Left lung (tissue), 4 donors: ENCODE measurements at regions not wholly inside any gene's neighbourhood (a gene's known extent, or its start where the extent isn't known, plus 50 kb on each side); places are given as distances from the start of the nearest gene placed in this dataset.

Source experiments
- ATAC-seq: fragments of 200-7000 bp; cut with Tn5 transposase; one replicate; pipeline ENCODE4 v1.9.1; 2020; ENCODE audit warnings: moderate library complexity
- DNase-seq, 4 donors: peaks; one replicate each; pipeline ENCODE4 v3.0.0-alpha.2; 2013 to 2020
- H3K27ac ChIP-seq, 2 donors: fragments of 200-600 bp; sonication (generic) in 1 of 2; one replicate each; pipeline versions ENCODE4 v1.5.0 to v1.8.0; 2020 to 2021
- H3K27me3 ChIP-seq, 2 donors: fragments of 200-600 bp; sonication (generic) in 1 of 2; one replicate each; pipeline versions ENCODE4 v1.5.0 to v1.8.0; 2020 to 2021
- H3K36me3 ChIP-seq, 2 donors: fragments of 200-600 bp; sonication (generic) in 1 of 2; one replicate each; pipeline versions ENCODE4 v1.5.0 to v1.8.0; 2020 to 2021
- H3K4me1 ChIP-seq, 2 donors: fragments of 200-600 bp; one replicate each; pipeline ENCODE4 v1.8.0; 2021
- H3K4me3 ChIP-seq, 2 donors: fragments of 200-600 bp; sonication (generic) in 1 of 2; one replicate each; pipeline versions ENCODE4 v1.5.0 to v1.8.0; 2020 to 2021; ENCODE audit warnings: mild to moderate bottlenecking in 1 of 2
- H3K9me3 ChIP-seq, 2 donors: fragments of 200-600 bp; sonication (generic) in 1 of 2; one replicate each; pipeline versions ENCODE4 v1.5.0 to v1.8.0; 2020 to 2021
- CTCF ChIP-seq, 2 donors: fragments of 200-600 bp; sonication (generic) in 1 of 2; IDR thresholded peaks; one replicate each; pipeline versions ENCODE4 v1.5.0 to v1.8.0; 2021; ENCODE audit warnings: antibody characterized with exemption in 2 of 2
- intact Hi-C, 2 donors: fragments of 100-400 bp; cut with DNase I; formaldehyde crosslinking; loops; one replicate each; pipeline versions ENCODE4 v1.11.2 to v1.14.2; 2022
- donor health status: DM: no; HTN: yes; CAD: no.
- donor health status: DM: no; HTN: no; CAD: no.

GRCh38 chr14:87579036-87579435 lies 413.9 kb downstream of the GALC start:
- ATAC-seq (no peak), DNase-seq (no peak)
- H3K9me3 ChIP-seq: no peaks in the 10 kb centered on the region
- no peak for TF ChIP-seq CTCF (IDR thresholded peaks at IDR 0.05)
- H3K27me3 ChIP-seq: no peaks in the 10 kb centered on the region
- intact Hi-C loops: no loop called here
- H3K4me3 ChIP-seq: no peak overlapping the region
- no peak overlapping the region for H3K27ac ChIP-seq
- no peaks in the 10 kb centered on the region for H3K4me1 ChIP-seq
- no peaks in the 10 kb centered on the region for H3K36me3 ChIP-seq

GRCh38 chr14:87575378-87575777 lies 417.6 kb downstream of the GALC start:
- DNase-seq (no peak), ATAC-seq (no peak)
- intact Hi-C loops: no loop called here

GRCh38 chr14:87573591-87573990 lies 419.4 kb downstream of the GALC start:
- no peak overlapping the region for H3K4me3 ChIP-seq
- no peaks in the 10 kb centered on the region for H3K27me3 ChIP-seq
- H3K4me1 ChIP-seq: no peaks in the 10 kb centered on the region
- H3K36me3 ChIP-seq: no peaks in the 10 kb centered on the region
- ATAC-seq: no peak
- no peak overlapping the region for H3K27ac ChIP-seq
- no peak for DNase-seq
- no peaks in the 10 kb centered on the region for H3K9me3 ChIP-seq
- no peak for TF ChIP-seq CTCF (IDR thresholded peaks at IDR 0.05)
- intact Hi-C loops: no loop called here

More at GRCh38 chr14:87575378-87575777, 417.6 kb downstream of the GALC start:
- Histone ChIP-seq H3K27me3 (no peaks in the 10 kb centered on the region), H3K9me3 (no peaks in the 10 kb centered on the region), H3K4me1 (no peaks in the 10 kb centered on the region), H3K36me3 (no peaks in the 10 kb centered on the region), H3K27ac (no peak overlapping the region), H3K4me3 (no peak overlapping the region)
- no peak for TF ChIP-seq CTCF (IDR thresholded peaks at IDR 0.05)

GRCh38 chr14:87567618-87568295 lies 425.2 kb downstream of the GALC start:
- Histone ChIP-seq H3K9me3 (peaks cover 0 to 18% of the 10 kb centered on the region in 2 donors), H3K4me1 (no peaks in the 10 kb centered on the region), H3K36me3 (no peaks in the 10 kb centered on the region), H3K27ac (no peak overlapping the region), H3K4me3 (no peak overlapping the region), H3K27me3 (no peaks in the 10 kb centered on the region)
- DNase-seq: no peak
- intact Hi-C loops: no loop called here
- ATAC-seq: no peak
- TF ChIP-seq CTCF (IDR thresholded peaks at IDR 0.05): no peak

GRCh38 chr14:87566991-87567390 lies 426.0 kb downstream of the GALC start:
- no peaks in the 10 kb centered on the region for H3K27me3 ChIP-seq
- intact Hi-C loops: no loop called here
- no peaks in the 10 kb centered on the region for H3K36me3 ChIP-seq
- DNase-seq: no peak
- TF ChIP-seq CTCF (IDR thresholded peaks at IDR 0.05): no peak
- H3K4me3 ChIP-seq: no peak overlapping the region
- no peak overlapping the region for H3K27ac ChIP-seq
- ATAC-seq: no peak
- H3K4me1 ChIP-seq: no peaks in the 10 kb centered on the region
- peaks cover 0 to 18% of the 10 kb centered on the region in 2 donors for H3K9me3 ChIP-seq
